HEK293 (cell line): ENCODE measurements at regions not wholly inside any gene's neighbourhood (a gene's known extent, or its start where the extent isn't known, plus 50 kb on each side); places are given as distances from the start of the nearest gene placed in this dataset.

ENCODE experiments used
- CTCF ChIA-PET: fragments of 350-600 bp; formaldehyde crosslinking; extraction: SDS; loops from one replicate; lab custom pipeline; 2021; ENCODE audit warnings: antibody characterized with exemption; lab: Yijun Ruan, JAX
- POLR2A ChIA-PET: fragments of 300-600 bp; formaldehyde crosslinking; extraction: SDS; loops from one replicate; lab custom pipeline; 2020; ENCODE audit warnings: antibody characterized with exemption, inconsistent platforms; lab: Yijun Ruan, JAX
- H3K27ac ChIP-seq: fragments of 200-500 bp; sonication (Bioruptor generic); 2 replicates; pipeline ENCODE4 v1.5.1; 2014; ENCODE audit warnings: low read depth, low read length, control low read depth, inconsistent platforms; ENCODE audit errors: extremely low read depth
- H3K36me3 ChIP-seq, 2 experiments: fragments of 200-500 bp in 1 of 2; sonication (Bioruptor generic) in 1 of 2; 1 replicate in 1 of 2; 2 replicates in 1 of 2; pipeline ENCODE4 v1.5.1; 2014 to 2017; ENCODE audit warnings: inconsistent platforms in 2 of 2, low read length in 2 of 2; ENCODE audit not compliant: control insufficient read depth in 2 of 2, insufficient read depth in 1 of 2
- H3K4me1 ChIP-seq: fragments of 200-500 bp; sonication (Bioruptor generic); 2 replicates; pipeline ENCODE4 v1.5.1; 2014; ENCODE audit warnings: mild to moderate bottlenecking, low read length, inconsistent platforms; ENCODE audit not compliant: control insufficient read depth, insufficient read depth
- H3K4me3 ChIP-seq: 2 replicates; pipeline ENCODE4 v1.5.1; 2011; ENCODE audit warnings: low read depth, mild to moderate bottlenecking, control low read depth, low read length, moderate library complexity
- H3K9me3 ChIP-seq: fragments of 200-500 bp; sonication (Bioruptor generic); 2 replicates; pipeline ENCODE4 v1.5.1; 2014; ENCODE audit warnings: low read depth, low read length, inconsistent platforms; ENCODE audit not compliant: control insufficient read depth, insufficient read depth
- GLI2 ChIP-seq: fragments of 450-650 bp; formaldehyde crosslinking; IDR thresholded peaks from 2 replicates; pipeline ENCODE4; 2017; ENCODE audit warnings: missing biosample characterization, missing genetic modification characterization, low read depth, borderline replicate concordance
- HOXD13 ChIP-seq: sonication (generic); formaldehyde crosslinking; IDR thresholded peaks from 2 replicates; pipeline ENCODE4 v1.8.0; 2022; ENCODE audit warnings: missing genetic modification reagents, borderline replicate concordance
- REPIN1 ChIP-seq: fragments of 450-650 bp; formaldehyde crosslinking; IDR thresholded peaks from 2 replicates; pipeline ENCODE4 v1.5.1; 2017; ENCODE audit warnings: missing biosample characterization, missing genetic modification characterization, low read depth
- SALL2 ChIP-seq: fragments of 450-650 bp; formaldehyde crosslinking; IDR thresholded peaks from 2 replicates; pipeline ENCODE4 v1.5.0; 2017; ENCODE audit warnings: missing biosample characterization, mild to moderate bottlenecking, missing genetic modification characterization, borderline replicate concordance
- SCRT1 ChIP-seq: fragments of 450-650 bp; formaldehyde crosslinking; IDR thresholded peaks from 2 replicates; pipeline ENCODE4 v1.5.1; 2016; ENCODE audit warnings: missing biosample characterization, missing genetic modification characterization, borderline replicate concordance
- ZBTB1 ChIP-seq: fragments of 450-650 bp; formaldehyde crosslinking; IDR thresholded peaks from 2 replicates; pipeline ENCODE4 v1.5.1; 2016; ENCODE audit warnings: missing biosample characterization, missing genetic modification characterization
- ZBTB11 ChIP-seq: fragments of 450-650 bp; formaldehyde crosslinking; conservative IDR thresholded peaks from 2 replicates; pipeline ENCODE4 v1.5.1; 2016; ENCODE audit warnings: low read depth, missing biosample characterization, missing genetic modification characterization
- ZFHX2 ChIP-seq: fragments of 450-650 bp; formaldehyde crosslinking; conservative IDR thresholded peaks from 2 replicates; pipeline ENCODE4 v1.5.1; 2016; ENCODE audit warnings: missing biosample characterization, missing genetic modification characterization
- ZNF146 ChIP-seq: fragments of 450-650 bp; formaldehyde crosslinking; IDR thresholded peaks from 2 replicates; pipeline ENCODE4 v1.5.1; 2016; ENCODE audit warnings: missing biosample characterization, missing genetic modification characterization
- ZNF148 ChIP-seq: fragments of 450-650 bp; formaldehyde crosslinking; IDR thresholded peaks from 2 replicates; pipeline ENCODE4 v1.5.0; 2017; ENCODE audit warnings: missing biosample characterization, missing genetic modification characterization, borderline replicate concordance
- ZNF174 ChIP-seq: fragments of 450-650 bp; formaldehyde crosslinking; IDR thresholded peaks from 2 replicates; pipeline ENCODE4 v1.5.0; 2017; ENCODE audit warnings: missing biosample characterization, mild to moderate bottlenecking, missing genetic modification characterization
- ZNF214 ChIP-seq: fragments of 450-650 bp; formaldehyde crosslinking; IDR thresholded peaks from 2 replicates; pipeline ENCODE4 v1.5.1; 2017; ENCODE audit warnings: missing biosample characterization, mild to moderate bottlenecking, missing genetic modification characterization, borderline replicate concordance
- ZNF354C ChIP-seq: fragments of 450-650 bp; formaldehyde crosslinking; IDR thresholded peaks from 2 replicates; pipeline ENCODE4 v1.5.1; 2016; ENCODE audit warnings: missing biosample characterization, missing genetic modification characterization, low read depth, borderline replicate concordance
- ZNF416 ChIP-seq: fragments of 450-650 bp; formaldehyde crosslinking; IDR thresholded peaks from 2 replicates; pipeline ENCODE4 v1.5.1; 2016; ENCODE audit warnings: missing biosample characterization, missing genetic modification characterization
- ZNF513 ChIP-seq: fragments of 450-650 bp; IDR thresholded peaks from 2 replicates; pipeline ENCODE4 v1.5.1; 2018; ENCODE audit warnings: missing biosample characterization, missing genetic modification characterization
- ZNF558 ChIP-seq: fragments of 450-650 bp; formaldehyde crosslinking; IDR thresholded peaks from 2 replicates; pipeline ENCODE4 v1.5.1; 2016; ENCODE audit warnings: missing biosample characterization, missing genetic modification characterization
- ZNF747 ChIP-seq: fragments of 450-650 bp; formaldehyde crosslinking; IDR thresholded peaks from 2 replicates; pipeline ENCODE4 v1.5.1; 2016; ENCODE audit warnings: missing biosample characterization, missing genetic modification characterization
- ZNF785 ChIP-seq: fragments of 450-650 bp; formaldehyde crosslinking; IDR thresholded peaks from 2 replicates; pipeline ENCODE4 v1.5.1; 2016; ENCODE audit warnings: missing biosample characterization, missing genetic modification characterization
- ZNF843 ChIP-seq: fragments of 450-650 bp; formaldehyde crosslinking; IDR thresholded peaks from 2 replicates; pipeline ENCODE4 v1.5.1; 2016; ENCODE audit warnings: missing biosample characterization, missing genetic modification characterization
- ZSCAN23 ChIP-seq: fragments of 450-650 bp; formaldehyde crosslinking; IDR thresholded peaks from 2 replicates; pipeline ENCODE4 v1.5.1; 2016; ENCODE audit warnings: missing biosample characterization, missing genetic modification characterization
- ZXDB ChIP-seq: fragments of 450-650 bp; formaldehyde crosslinking; IDR thresholded peaks from 2 replicates; pipeline ENCODE4 v1.5.1; 2016; ENCODE audit warnings: missing biosample characterization, missing genetic modification characterization

GRCh38 chr3:73738711-73739110 lies 114.0 kb upstream of the PDZRN3 start (continued):
- TF ChIP-seq ZNF148 (tag by site-specific recombination) (no peak), ZNF354C (tag by site-specific recombination) (no peak), ZNF558 (no peak), ZBTB1 (tag by site-specific recombination) (no peak)
- TF ChIP-seq, all 188 proteins: peak for 0

GRCh38 chr3:73734211-73735089 lies 109.7 kb upstream of the PDZRN3 start:
- ChIA-PET POLR2A (no interaction called here), CTCF (interaction anchor here (0.7 kb wide), 1 partner anchor 524 kb away, joined by 5 read pairs; no protein-coding TSS in a partner anchor)
- no peak overlapping the region for H3K27ac ChIP-seq
- H3K4me1 ChIP-seq = no peaks in the 10 kb centered on the region
- no peaks in the 10 kb centered on the region for H3K9me3 ChIP-seq
- H3K36me3 ChIP-seq = no peaks in the 10 kb centered on the region
- TF ChIP-seq ZNF146 (tag by site-specific recombination) = no peak
- no peak for TF ChIP-seq ZNF214 (tag by site-specific recombination)
- TF ChIP-seq ZNF558 = no peak
- no peak for TF ChIP-seq SCRT1 (tag by site-specific recombination)
- no peak overlapping the region for H3K4me3 ChIP-seq

GRCh38 chr3:73733746-73734145 lies 109.0 kb upstream of the PDZRN3 start:
- POLR2A ChIA-PET = no interaction called here
- Histone ChIP-seq H3K27ac (no peak overlapping the region), H3K36me3 (no peaks in the 10 kb centered on the region), H3K4me1 (no peaks in the 10 kb centered on the region), H3K9me3 (no peaks in the 10 kb centered on the region), H3K4me3 (no peak overlapping the region)
- CTCF ChIA-PET = no interaction called here
- no peak for TF ChIP-seq ZNF416 (tag by site-specific recombination)
- no peak for TF ChIP-seq ZBTB11 (tag by site-specific recombination)
- no peak for TF ChIP-seq ZNF747 (tag by site-specific recombination)

- TF ChIP-seq ZNF785 (tag by site-specific recombination) (no peak), ZNF416 (tag by site-specific recombination) (no peak), ZNF513 (no peak), ZSCAN23 (tag by site-specific recombination) (no peak), ZXDB (tag by site-specific recombination) (no peak), ZNF843 (tag by site-specific recombination) (no peak), ZFHX2 (tag by site-specific recombination) (no peak), GLI2 (tag by site-specific recombination) (no peak), REPIN1 (tag by site-specific recombination) (no peak), HOXD13 (no peak), SALL2 (no peak), ZNF174 (tag by site-specific recombination) (no peak)
- Histone ChIP-seq H3K4me1 (no peaks in the 10 kb centered on the region), H3K9me3 (no peaks in the 10 kb centered on the region), H3K27ac (no peak overlapping the region), H3K36me3 (no peaks in the 10 kb centered on the region), H3K4me3 (no peak overlapping the region)
- CTCF ChIA-PET = interaction anchor here (0.6 kb wide), 1 partner anchor 118 kb away, joined by 4 read pairs; no protein-coding TSS in a partner anchor
- POLR2A ChIA-PET = no interaction called here
Measured at GRCh38 chr3:73729969-73730440, 105.3 kb upstream of the PDZRN3 start.
